WI38 (cell line): ENCODE measurements at regions not wholly inside any gene's neighbourhood (a gene's known extent, or its start where the extent isn't known, plus 50 kb on each side); places are given as distances from the start of the nearest gene placed in this dataset.

Experiments
- H3K4me3 ChIP-seq: 2 replicates; pipeline ENCODE4 v1.5.1; 2011; ENCODE audit warnings: low read depth, mild to moderate bottlenecking, control low read depth, low read length
- TF ChIP-seq, protein P1 (sequence below): IDR thresholded peaks from 2 replicates; pipeline ENCODE4 v1.5.1; 2012; ENCODE audit warnings: low read depth, mild to moderate bottlenecking, control low read depth, low read length

DNA sequence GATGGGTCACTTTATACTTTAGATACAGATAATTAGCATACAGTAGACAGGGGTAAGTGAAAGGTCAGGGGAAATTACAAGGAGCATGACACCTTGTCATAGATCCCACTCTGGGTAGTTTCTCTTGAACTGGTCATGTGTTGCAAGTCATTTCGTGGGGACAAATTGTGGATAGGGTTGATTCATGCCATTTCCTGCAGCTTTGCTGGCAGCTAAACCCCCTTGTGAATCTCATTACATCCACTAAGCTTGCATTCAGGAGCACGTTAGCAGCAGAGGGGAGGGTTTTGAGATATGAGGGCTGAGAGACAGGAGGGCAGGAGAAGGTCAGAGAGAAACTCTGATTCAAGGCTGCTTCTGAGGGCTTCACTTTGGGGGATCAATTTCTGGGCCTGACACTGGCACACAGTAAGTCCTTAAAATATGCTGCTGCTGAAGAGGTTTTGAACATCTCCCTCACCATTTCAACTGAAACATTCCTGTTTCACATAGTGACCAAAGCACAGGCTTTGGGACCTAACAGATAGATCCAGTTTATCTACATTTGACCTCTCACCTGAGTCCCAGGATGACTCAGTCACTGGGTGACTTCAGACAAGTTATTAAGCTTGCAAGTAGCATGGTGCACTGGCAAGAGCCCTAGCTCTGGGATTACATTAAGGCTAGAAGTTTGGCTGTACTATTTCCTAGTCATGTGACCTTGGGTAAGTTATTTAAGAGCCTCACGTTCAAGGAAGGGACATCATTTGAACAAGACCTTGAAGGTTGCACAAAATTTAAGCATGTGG lies 206.0 kb upstream of the USP24 start:
- TF ChIP-seq, protein P1, sequence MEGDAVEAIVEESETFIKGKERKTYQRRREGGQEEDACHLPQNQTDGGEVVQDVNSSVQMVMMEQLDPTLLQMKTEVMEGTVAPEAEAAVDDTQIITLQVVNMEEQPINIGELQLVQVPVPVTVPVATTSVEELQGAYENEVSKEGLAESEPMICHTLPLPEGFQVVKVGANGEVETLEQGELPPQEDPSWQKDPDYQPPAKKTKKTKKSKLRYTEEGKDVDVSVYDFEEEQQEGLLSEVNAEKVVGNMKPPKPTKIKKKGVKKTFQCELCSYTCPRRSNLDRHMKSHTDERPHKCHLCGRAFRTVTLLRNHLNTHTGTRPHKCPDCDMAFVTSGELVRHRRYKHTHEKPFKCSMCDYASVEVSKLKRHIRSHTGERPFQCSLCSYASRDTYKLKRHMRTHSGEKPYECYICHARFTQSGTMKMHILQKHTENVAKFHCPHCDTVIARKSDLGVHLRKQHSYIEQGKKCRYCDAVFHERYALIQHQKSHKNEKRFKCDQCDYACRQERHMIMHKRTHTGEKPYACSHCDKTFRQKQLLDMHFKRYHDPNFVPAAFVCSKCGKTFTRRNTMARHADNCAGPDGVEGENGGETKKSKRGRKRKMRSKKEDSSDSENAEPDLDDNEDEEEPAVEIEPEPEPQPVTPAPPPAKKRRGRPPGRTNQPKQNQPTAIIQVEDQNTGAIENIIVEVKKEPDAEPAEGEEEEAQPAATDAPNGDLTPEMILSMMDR = no peak
- no peak overlapping the region for H3K4me3 ChIP-seq

DNA sequence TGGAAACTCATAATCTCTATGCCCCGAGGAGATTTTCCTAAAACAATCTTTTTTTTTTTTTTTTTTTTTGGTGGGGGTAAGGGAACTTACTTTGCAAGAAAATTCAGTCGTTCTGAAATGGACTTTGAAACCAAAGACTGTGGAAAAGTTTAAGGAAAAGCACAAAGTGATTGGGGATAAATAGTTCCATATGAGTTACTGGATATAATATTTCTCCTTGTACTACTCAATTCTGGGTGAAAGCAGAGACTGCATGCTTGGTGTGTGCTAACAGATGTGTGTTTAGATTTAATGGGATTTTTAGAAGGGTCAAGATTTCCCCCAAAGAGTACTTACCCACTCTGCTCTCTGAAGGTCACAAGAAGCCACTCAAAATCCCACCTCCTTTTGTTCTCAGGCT lies 204.9 kb upstream of the USP24 start:
- H3K4me3 ChIP-seq = no peak overlapping the region
- TF ChIP-seq, protein P1 = no peak

DNA sequence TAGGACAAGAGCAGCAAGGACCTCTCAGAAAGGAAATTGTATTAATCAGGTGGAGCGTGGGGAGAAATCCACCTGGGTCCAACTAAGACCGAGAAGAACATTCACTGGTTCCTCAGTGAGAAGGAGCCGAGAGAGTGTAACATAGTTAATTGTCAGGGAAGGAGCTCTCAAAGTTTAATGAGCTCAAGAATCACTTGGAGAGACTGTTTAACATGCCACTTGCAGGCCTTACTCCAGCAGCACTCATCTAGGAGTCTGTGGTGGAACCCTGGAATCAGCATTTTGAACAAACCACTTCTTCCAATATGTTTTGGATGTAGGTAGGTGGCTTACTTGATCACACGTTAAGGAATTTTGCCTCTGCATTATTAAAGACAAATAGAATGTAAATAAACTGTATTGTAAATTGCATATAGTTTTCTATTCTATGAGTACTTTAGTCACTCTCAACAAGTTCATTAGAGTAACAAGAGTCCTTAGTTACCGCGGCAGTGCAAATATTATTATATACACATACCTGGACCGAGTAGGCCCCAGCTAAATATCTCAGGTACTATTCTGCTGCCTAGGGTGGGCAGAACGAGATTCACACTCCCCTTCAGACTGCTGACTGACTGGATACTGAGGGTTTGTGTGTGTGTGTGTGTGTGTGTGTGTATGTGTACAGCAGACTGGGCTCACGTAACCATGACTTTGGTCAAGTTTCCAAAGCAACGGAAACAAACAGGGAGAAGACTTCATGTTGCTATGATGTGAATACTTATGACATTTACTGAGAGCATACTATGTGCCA lies 203.2 kb upstream of the USP24 start:
- no peak overlapping the region for H3K4me3 ChIP-seq
- TF ChIP-seq, protein P1 = no peak

DNA sequence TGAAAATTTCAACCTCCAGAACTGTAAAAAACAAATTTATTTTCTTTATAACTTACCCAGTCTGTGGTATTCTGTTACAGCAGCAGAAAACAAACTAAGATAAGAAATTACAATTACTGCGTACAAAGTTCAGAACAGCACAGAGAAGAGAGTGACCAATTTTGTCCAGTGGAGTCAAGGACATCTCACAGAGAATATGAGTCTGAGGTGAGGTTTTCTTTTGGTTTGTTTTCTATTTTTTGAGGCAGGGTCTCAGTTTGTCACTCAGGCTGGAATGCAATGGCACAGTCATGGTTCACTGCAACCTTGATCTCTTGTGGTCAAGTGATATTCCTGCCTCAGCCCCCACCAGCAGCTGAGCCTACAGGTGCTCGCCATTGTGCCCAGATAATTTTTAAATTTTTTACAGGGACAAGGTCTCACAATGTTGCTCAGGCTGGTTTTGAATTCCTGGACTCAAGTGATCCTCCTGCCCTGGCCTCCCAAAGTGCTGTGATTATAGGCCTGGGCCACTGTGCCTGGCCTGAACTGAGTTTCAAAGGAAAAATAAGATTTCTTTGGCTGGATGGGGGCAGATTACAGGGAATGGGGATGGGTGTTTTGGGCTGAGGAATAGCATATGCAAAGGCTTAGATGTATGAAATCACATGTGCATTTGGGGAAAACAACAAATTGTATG lies 201.1 kb upstream of the USP24 start:
- no peak overlapping the region for H3K4me3 ChIP-seq
- TF ChIP-seq, protein P1 = no peak

DNA sequence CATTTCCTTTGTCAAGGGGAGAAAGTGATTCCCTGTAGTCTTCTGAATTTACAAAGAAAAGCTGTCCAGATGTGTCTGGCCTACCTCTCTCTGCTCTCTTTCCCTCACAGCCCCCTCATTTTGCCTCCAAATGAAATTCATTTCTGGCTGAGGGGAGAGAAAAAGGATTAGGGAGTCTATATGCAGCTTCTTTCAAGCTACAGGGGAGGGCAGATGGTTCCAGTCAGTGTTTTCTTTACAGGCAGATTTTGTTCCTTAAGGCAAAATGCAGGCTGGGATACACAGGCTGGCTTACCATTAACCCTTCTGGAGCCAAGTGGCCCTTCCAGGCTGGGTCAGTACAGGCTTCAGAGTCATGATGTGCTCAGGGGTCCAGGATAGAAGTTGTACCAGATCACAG lies 198.1 kb upstream of the USP24 start:
- TF ChIP-seq, protein P1 = no peak
- no peak overlapping the region for H3K4me3 ChIP-seq

DNA sequence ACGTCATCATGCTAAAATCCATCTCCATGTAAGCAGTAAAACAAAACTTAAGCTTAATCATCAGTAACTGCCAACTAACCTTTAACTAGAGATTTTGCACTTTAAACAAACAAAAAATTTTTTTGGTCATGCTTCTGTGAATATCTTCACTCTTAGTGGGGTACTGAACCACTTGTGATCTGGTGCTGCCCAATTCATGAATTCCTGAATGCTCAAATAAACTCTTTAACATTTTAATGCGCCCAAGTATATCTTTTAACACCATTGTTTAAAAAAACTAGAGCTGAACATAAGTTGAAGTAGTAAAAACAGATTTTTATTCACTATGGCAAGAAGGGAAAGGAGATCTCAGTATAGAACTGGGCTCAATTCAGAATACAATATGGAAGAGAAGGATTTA lies 196.9 kb upstream of the USP24 start:
- TF ChIP-seq, protein P1 = no peak

More for the DNA sequence above, 196.9 kb upstream of the USP24 start:
- H3K4me3 ChIP-seq = no peak overlapping the region
